Liver (tissue), 7 donors: ENCODE measurements at regions not wholly inside any gene's neighbourhood (a gene's known extent, or its start where the extent isn't known, plus 50 kb on each side); places are given as distances from the start of the nearest gene placed in this dataset.

Source experiments
- DNase-seq: peaks from one replicate; pipeline ENCODE4 v3.0.0-alpha.2; 2017; ENCODE audit warnings: low spot score
- H3K27ac ChIP-seq, 2 donors: one replicate each; pipeline ENCODE4 v1.7.0; 2013; ENCODE audit warnings: inconsistent platforms in 2 of 2, low read length in 2 of 2, control low read depth in 1 of 2, low read depth in 1 of 2, mild to moderate bottlenecking in 1 of 2
- H3K27me3 ChIP-seq, 4 donors: one replicate each; pipeline versions ENCODE4 v1.6.1 to v1.7.0; 2013; ENCODE audit warnings: low read length in 3 of 4, inconsistent platforms in 1 of 4, mild to moderate bottlenecking in 1 of 4, moderate library complexity in 1 of 4; ENCODE audit not compliant: control insufficient read depth in 4 of 4, insufficient read depth in 4 of 4
- H3K36me3 ChIP-seq, 4 donors: one replicate each; pipeline versions ENCODE4 v1.6.1 to v1.7.0; 2013; ENCODE audit warnings: low read length in 3 of 4, mild to moderate bottlenecking in 3 of 4, low read depth in 1 of 4, moderate library complexity in 1 of 4; ENCODE audit not compliant: control insufficient read depth in 4 of 4, insufficient read depth in 3 of 4
- H3K4me1 ChIP-seq, 4 donors: one replicate each; pipeline versions ENCODE4 v1.6.1 to v1.7.0; 2013; ENCODE audit warnings: low read length in 3 of 4, mild to moderate bottlenecking in 3 of 4, moderate library complexity in 1 of 4; ENCODE audit not compliant: control insufficient read depth in 4 of 4, insufficient read depth in 4 of 4
- H3K4me3 ChIP-seq, 3 donors: one replicate each; pipeline versions ENCODE4 v1.6.1 to v1.7.0; 2013; ENCODE audit warnings: low read length in 3 of 3, control low read depth in 1 of 3, low read depth in 1 of 3, mild to moderate bottlenecking in 1 of 3
- H3K9ac ChIP-seq, 2 donors: one replicate each; pipeline ENCODE4 v1.7.0; 2013; ENCODE audit warnings: low read length in 2 of 2, mild to moderate bottlenecking in 2 of 2, moderate library complexity in 2 of 2, control low read depth in 1 of 2, low read depth in 1 of 2
- H3K9me3 ChIP-seq, 4 donors: one replicate each; pipeline versions ENCODE4 v1.6.1 to v1.7.0; 2013; ENCODE audit warnings: low read length in 3 of 4; ENCODE audit not compliant: control insufficient read depth in 4 of 4
- EGR1 ChIP-seq, 2 donors: IDR thresholded peaks; 2 replicates each; pipeline ENCODE4 v1.6.1; 2016 to 2018; ENCODE audit warnings: antibody characterized with exemption in 2 of 2, low read depth in 2 of 2
- FOXA1 ChIP-seq: IDR thresholded peaks from 2 replicates; pipeline ENCODE4 v1.6.1; 2016; ENCODE audit warnings: antibody characterized with exemption
- FOXA2 ChIP-seq: IDR thresholded peaks from 2 replicates; pipeline ENCODE4 v1.6.1; 2016; ENCODE audit warnings: antibody characterized with exemption
- HNF4A ChIP-seq, 2 donors: conservative IDR thresholded peaks; 2 replicates each; pipeline ENCODE4 v1.6.1; 2016; ENCODE audit warnings: antibody characterized with exemption in 2 of 2, mild to moderate bottlenecking in 2 of 2
- HNF4G ChIP-seq: IDR thresholded peaks from 2 replicates; pipeline ENCODE4 v1.6.1; 2016; ENCODE audit warnings: antibody characterized with exemption
- NR2F2 ChIP-seq: IDR thresholded peaks from 2 replicates; pipeline ENCODE4 v1.6.1; 2016; ENCODE audit warnings: antibody characterized with exemption
- RAD21 ChIP-seq, 2 donors: IDR thresholded peaks; 2 replicates each; pipeline ENCODE4 v1.6.1; 2016; ENCODE audit warnings: antibody characterized with exemption in 2 of 2, mild to moderate bottlenecking in 2 of 2
- RXRA ChIP-seq, 2 donors: IDR thresholded peaks; 2 replicates each; pipeline ENCODE4 v1.6.1; 2017 to 2018; ENCODE audit warnings: antibody characterized with exemption in 2 of 2, mild to moderate bottlenecking in 1 of 2
- SP1 ChIP-seq: IDR thresholded peaks from 2 replicates; pipeline ENCODE4 v1.6.1; 2018; ENCODE audit warnings: antibody characterized with exemption, mild to moderate bottlenecking
- WGBS: extraction: QIAGEN DNeasy Blood & Tissue Kit; methylation state at CpG from one replicate; pipeline ENCODE4 v1.1.7; 2013; 5-methylcytosine and 5-hydroxymethylcytosine counted together
- TF ChIP-seq, protein P1 (sequence below): IDR thresholded peaks from 2 replicates; pipeline ENCODE4 v1.6.1; 2016; ENCODE audit warnings: antibody characterized with exemption
- TF ChIP-seq, protein P2 (sequence below): IDR thresholded peaks from 2 replicates; pipeline ENCODE4 v1.6.1; 2016; ENCODE audit warnings: antibody characterized with exemption
- TF ChIP-seq, protein P3 (sequence below): IDR thresholded peaks from 2 replicates; pipeline ENCODE4 v1.6.1; 2016; ENCODE audit warnings: antibody characterized with exemption
- TF ChIP-seq, protein P4 (sequence below): IDR thresholded peaks from 2 replicates; pipeline ENCODE4 v1.6.1; 2016; ENCODE audit warnings: antibody characterized with exemption, mild to moderate bottlenecking
- donor health status: healthy.
- donor health status: healthy.
- donor health status: healthy.
- donor health status: healthy.

DNA sequence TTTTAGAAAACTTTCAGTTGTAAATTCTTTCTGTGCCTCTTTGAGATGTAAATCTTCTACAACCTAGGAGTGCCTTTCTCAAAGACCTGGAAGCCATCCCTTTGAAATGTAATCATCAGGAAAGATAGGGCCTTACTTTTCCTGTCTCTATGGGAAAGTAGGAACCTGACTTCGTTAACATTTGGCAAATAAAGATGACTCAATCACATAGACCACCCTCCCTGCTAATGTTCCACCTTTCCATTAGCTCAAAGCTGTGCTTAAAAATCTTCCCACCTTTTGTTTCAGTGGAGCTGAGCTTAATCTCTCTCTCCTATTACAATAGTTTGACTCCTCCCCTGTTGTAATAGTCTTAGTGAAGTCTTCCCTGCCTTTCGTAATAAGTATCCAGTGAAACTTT lies 247.7 kb downstream of the OLFM4 start:
- Histone ChIP-seq H3K4me1 (no peaks in the 10 kb centered on the region), H3K36me3 (no peaks in the 10 kb centered on the region), H3K27ac (no peak overlapping the region), H3K27me3 (peaks cover 0 to 3% (median 0%) of the 10 kb centered on the region in 4 donors), H3K4me3 (no peak overlapping the region), H3K9ac (no peak overlapping the region), H3K9me3 (no peaks in the 10 kb centered on the region)
- no peak for TF ChIP-seq FOXA2
- TF ChIP-seq HNF4A (conservative IDR thresholded peaks at IDR 0.05): no peak
- TF ChIP-seq FOXA1: no peak
- TF ChIP-seq, protein P1, sequence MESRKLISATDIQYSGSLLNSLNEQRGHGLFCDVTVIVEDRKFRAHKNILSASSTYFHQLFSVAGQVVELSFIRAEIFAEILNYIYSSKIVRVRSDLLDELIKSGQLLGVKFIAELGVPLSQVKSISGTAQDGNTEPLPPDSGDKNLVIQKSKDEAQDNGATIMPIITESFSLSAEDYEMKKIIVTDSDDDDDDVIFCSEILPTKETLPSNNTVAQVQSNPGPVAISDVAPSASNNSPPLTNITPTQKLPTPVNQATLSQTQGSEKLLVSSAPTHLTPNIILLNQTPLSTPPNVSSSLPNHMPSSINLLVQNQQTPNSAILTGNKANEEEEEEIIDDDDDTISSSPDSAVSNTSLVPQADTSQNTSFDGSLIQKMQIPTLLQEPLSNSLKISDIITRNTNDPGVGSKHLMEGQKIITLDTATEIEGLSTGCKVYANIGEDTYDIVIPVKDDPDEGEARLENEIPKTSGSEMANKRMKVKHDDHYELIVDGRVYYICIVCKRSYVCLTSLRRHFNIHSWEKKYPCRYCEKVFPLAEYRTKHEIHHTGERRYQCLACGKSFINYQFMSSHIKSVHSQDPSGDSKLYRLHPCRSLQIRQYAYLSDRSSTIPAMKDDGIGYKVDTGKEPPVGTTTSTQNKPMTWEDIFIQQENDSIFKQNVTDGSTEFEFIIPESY: no peak
- TF ChIP-seq RXRA (IDR thresholded peaks at IDR 0.05): no peak
- no peak for TF ChIP-seq HNF4G
- TF ChIP-seq NR2F2: no peak
- TF ChIP-seq, protein P2, sequence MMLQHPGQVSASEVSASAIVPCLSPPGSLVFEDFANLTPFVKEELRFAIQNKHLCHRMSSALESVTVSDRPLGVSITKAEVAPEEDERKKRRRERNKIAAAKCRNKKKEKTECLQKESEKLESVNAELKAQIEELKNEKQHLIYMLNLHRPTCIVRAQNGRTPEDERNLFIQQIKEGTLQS: no peak
- no peak for DNase-seq
- WGBS: 22% methylated on average over 2 of the region's 2 CpGs

DNA sequence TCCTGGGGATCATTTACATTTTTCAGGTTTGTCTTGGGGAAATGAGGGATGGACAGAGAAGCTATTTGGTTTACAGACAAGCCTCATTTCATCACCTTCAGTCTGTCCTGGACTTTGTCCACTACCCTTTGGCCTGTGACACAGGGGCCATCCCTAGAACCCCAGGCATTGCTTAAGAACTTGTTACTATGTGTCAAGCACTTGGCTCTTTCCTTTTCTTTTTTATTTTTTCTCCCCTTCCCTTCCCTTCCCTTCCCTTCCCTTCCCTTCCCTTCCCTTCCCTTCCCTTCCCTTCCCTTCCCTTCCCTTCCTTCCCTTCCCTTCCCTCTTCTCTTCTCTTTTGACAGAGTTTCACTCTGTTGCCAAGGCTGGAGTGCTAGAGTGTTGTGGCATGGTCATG lies 253.1 kb downstream of the OLFM4 start:
- Histone ChIP-seq H3K27me3 (no peaks in the 10 kb centered on the region), H3K4me1 (no peaks in the 10 kb centered on the region), H3K9ac (no peak overlapping the region), H3K36me3 (no peaks in the 10 kb centered on the region), H3K27ac (no peak overlapping the region), H3K9me3 (peaks cover 0 to 4% (median 0%) of the 10 kb centered on the region in 4 donors), H3K4me3 (no peak overlapping the region)
- no peak for TF ChIP-seq RAD21 (IDR thresholded peaks at IDR 0.05)
- TF ChIP-seq HNF4A (conservative IDR thresholded peaks at IDR 0.05): peak; percentile 13 to 44
- no peak for DNase-seq

DNA sequence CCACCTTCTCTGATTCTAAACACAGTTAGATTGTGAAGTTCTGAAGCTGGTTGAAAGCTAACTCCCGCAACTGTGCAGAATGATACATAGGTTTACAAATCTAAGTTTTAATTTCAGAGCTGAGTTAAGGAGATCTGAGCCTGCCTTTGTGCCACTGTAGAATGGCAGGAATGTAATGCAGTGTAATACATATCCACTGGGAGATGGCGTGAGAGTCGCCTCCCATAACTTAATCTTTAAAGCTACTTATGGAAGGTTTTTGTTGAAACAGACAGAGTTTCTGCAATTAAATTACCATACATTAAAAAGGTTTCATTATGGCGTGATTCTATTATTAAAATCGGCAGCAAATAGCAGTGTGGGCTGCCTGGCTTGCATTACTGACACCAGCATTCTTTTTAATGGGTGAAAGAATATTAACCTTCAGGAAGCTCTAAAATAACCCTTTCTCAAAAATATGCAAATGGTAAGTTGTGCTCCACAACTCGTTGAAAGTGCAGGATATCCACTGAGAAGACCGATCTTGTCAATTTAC lies 257.4 kb downstream of the OLFM4 start:
- peaks cover 0 to 4% (median 0%) of the 10 kb centered on the region in 4 donors for H3K9me3 ChIP-seq
- no peak overlapping the region for H3K4me3 ChIP-seq
- no peak overlapping the region for H3K9ac ChIP-seq
- TF ChIP-seq RXRA (IDR thresholded peaks at IDR 0.05) (no peak), HNF4A (conservative IDR thresholded peaks at IDR 0.05) (no peak), EGR1 (IDR thresholded peaks at IDR 0.05; ENCODE audit: low read depth in 2 of 2) (no peak), HNF4G (no peak), SP1 (no peak)
- TF ChIP-seq, protein P3, sequence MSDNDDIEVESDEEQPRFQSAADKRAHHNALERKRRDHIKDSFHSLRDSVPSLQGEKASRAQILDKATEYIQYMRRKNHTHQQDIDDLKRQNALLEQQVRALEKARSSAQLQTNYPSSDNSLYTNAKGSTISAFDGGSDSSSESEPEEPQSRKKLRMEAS: no peak
- TF ChIP-seq, protein P4, sequence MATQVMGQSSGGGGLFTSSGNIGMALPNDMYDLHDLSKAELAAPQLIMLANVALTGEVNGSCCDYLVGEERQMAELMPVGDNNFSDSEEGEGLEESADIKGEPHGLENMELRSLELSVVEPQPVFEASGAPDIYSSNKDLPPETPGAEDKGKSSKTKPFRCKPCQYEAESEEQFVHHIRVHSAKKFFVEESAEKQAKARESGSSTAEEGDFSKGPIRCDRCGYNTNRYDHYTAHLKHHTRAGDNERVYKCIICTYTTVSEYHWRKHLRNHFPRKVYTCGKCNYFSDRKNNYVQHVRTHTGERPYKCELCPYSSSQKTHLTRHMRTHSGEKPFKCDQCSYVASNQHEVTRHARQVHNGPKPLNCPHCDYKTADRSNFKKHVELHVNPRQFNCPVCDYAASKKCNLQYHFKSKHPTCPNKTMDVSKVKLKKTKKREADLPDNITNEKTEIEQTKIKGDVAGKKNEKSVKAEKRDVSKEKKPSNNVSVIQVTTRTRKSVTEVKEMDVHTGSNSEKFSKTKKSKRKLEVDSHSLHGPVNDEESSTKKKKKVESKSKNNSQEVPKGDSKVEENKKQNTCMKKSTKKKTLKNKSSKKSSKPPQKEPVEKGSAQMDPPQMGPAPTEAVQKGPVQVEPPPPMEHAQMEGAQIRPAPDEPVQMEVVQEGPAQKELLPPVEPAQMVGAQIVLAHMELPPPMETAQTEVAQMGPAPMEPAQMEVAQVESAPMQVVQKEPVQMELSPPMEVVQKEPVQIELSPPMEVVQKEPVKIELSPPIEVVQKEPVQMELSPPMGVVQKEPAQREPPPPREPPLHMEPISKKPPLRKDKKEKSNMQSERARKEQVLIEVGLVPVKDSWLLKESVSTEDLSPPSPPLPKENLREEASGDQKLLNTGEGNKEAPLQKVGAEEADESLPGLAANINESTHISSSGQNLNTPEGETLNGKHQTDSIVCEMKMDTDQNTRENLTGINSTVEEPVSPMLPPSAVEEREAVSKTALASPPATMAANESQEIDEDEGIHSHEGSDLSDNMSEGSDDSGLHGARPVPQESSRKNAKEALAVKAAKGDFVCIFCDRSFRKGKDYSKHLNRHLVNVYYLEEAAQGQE: no peak
- no peaks in the 10 kb centered on the region for H3K4me1 ChIP-seq
- WGBS: 71% methylated on average over 7 of the region's 7 CpGs
- H3K27me3 ChIP-seq: no peaks in the 10 kb centered on the region
- H3K36me3 ChIP-seq: no peaks in the 10 kb centered on the region
- DNase-seq: no peak
- H3K27ac ChIP-seq: no peak overlapping the region
